Ectodermal cell (in vitro differentiated cells): ENCODE measurements at regions not wholly inside any gene's neighbourhood (a gene's known extent, or its start where the extent isn't known, plus 50 kb on each side); places are given as distances from the start of the nearest gene placed in this dataset.

Experiments
- H3K27ac ChIP-seq: 2 replicates; pipeline ENCODE4 v1.7.0; 2013; ENCODE audit warnings: mild to moderate bottlenecking, low read depth, low read length; ENCODE audit not compliant: insufficient read depth, poor library complexity, severe bottlenecking
- H3K27me3 ChIP-seq: 2 replicates; pipeline ENCODE4 v1.7.0; 2013; ENCODE audit warnings: mild to moderate bottlenecking, low read length; ENCODE audit not compliant: insufficient read depth, control insufficient read depth, poor library complexity, severe bottlenecking
- H3K36me3 ChIP-seq: one replicate; pipeline ENCODE4 v1.7.0; 2013; ENCODE audit warnings: low read length; ENCODE audit not compliant: control insufficient read depth, insufficient read depth
- H3K4me1 ChIP-seq: one replicate; pipeline ENCODE4 v1.7.0; 2013; ENCODE audit warnings: low read length; ENCODE audit not compliant: control insufficient read depth, insufficient read depth
- H3K4me3 ChIP-seq: 2 replicates; pipeline ENCODE4 v1.7.0; 2013; ENCODE audit warnings: low read depth, low read length, control low read depth; ENCODE audit not compliant: insufficient read depth
- H3K9me3 ChIP-seq: 2 replicates; pipeline ENCODE4 v1.7.0; 2013; ENCODE audit warnings: mild to moderate bottlenecking, low read length, moderate library complexity; ENCODE audit not compliant: control insufficient read depth
- WGBS, 2 experiments: methylation state at CpG; one replicate each; pipeline ENCODE4 v1.1.7; 2013; ENCODE audit warnings: missing lambda C conversion rate in 2 of 2; 5-methylcytosine and 5-hydroxymethylcytosine counted together

- no peak overlapping the region for H3K27ac ChIP-seq
Measured at GRCh38 chr11:114782650-114783310, 104.5 kb downstream of the NXPE2 start.

GRCh38 chr11:114783805-114784204, 105.5 kb downstream of the NXPE2 start:
- Histone ChIP-seq H3K9me3 (no peaks in the 10 kb centered on the region), H3K4me1 (peaks cover 13% of the 10 kb centered on the region), H3K27ac (no peak overlapping the region), H3K36me3 (no peaks in the 10 kb centered on the region), H3K4me3 (no peak overlapping the region), H3K27me3 (no peaks in the 10 kb centered on the region)

More at GRCh38 chr11:114782650-114783310, 104.5 kb downstream of the NXPE2 start:
- Histone ChIP-seq H3K4me1 (peaks cover 13% of the 10 kb centered on the region), H3K27me3 (no peaks in the 10 kb centered on the region), H3K36me3 (no peaks in the 10 kb centered on the region), H3K9me3 (no peaks in the 10 kb centered on the region), H3K4me3 (no peak overlapping the region)
- WGBS, 2 experiments = 93% methylated on average over 13 of the region's 13 CpGs

GRCh38 chr11:114784216-114784615, 105.9 kb downstream of the NXPE2 start:
- no peaks in the 10 kb centered on the region for H3K9me3 ChIP-seq
- no peak overlapping the region for H3K27ac ChIP-seq
- 94% methylated on average over 5 of the region's 5 CpGs for WGBS, 2 experiments
- H3K4me3 ChIP-seq = no peak overlapping the region
- no peaks in the 10 kb centered on the region for H3K27me3 ChIP-seq
- peaks cover 13% of the 10 kb centered on the region for H3K4me1 ChIP-seq
- H3K36me3 ChIP-seq = no peaks in the 10 kb centered on the region

GRCh38 chr11:114784891-114785290, 106.6 kb downstream of the NXPE2 start:
- Histone ChIP-seq H3K36me3 (no peaks in the 10 kb centered on the region), H3K27ac (no peak overlapping the region), H3K4me1 (peaks cover 8% of the 10 kb centered on the region), H3K4me3 (no peak overlapping the region), H3K9me3 (no peaks in the 10 kb centered on the region), H3K27me3 (no peaks in the 10 kb centered on the region)
- 81 to 85% methylated on average over 4 of the region's 4 CpGs for WGBS, 2 experiments

- Histone ChIP-seq H3K36me3 (no peaks in the 10 kb centered on the region), H3K4me1 (peaks cover 6% of the 10 kb centered on the region), H3K27me3 (no peaks in the 10 kb centered on the region), H3K27ac (no peak overlapping the region), H3K4me3 (no peak overlapping the region), H3K9me3 (no peaks in the 10 kb centered on the region)
- 94 to 97% methylated on average over 4 of the region's 4 CpGs for WGBS, 2 experiments
Measured at GRCh38 chr11:114785820-114786219, 107.5 kb downstream of the NXPE2 start.

GRCh38 chr11:114787126-114787525, 108.8 kb downstream of the NXPE2 start:
- 71 to 76% methylated on average over 8 of the region's 8 CpGs for WGBS, 2 experiments
- Histone ChIP-seq H3K36me3 (no peaks in the 10 kb centered on the region), H3K9me3 (no peaks in the 10 kb centered on the region), H3K4me1 (peaks cover 6% of the 10 kb centered on the region), H3K4me3 (no peak overlapping the region), H3K27ac (no peak overlapping the region), H3K27me3 (no peaks in the 10 kb centered on the region)

- no peaks in the 10 kb centered on the region for H3K36me3 ChIP-seq
- peaks cover 6% of the 10 kb centered on the region for H3K4me1 ChIP-seq
- WGBS, 2 experiments = 67 to 96% methylated on average over 2 to 3 of the region's 3 CpGs
- no peaks in the 10 kb centered on the region for H3K27me3 ChIP-seq
- H3K4me3 ChIP-seq = no peak overlapping the region
- H3K9me3 ChIP-seq = no peaks in the 10 kb centered on the region
- no peak overlapping the region for H3K27ac ChIP-seq
Measured at GRCh38 chr11:114790910-114791309, 112.6 kb downstream of the NXPE2 start.

- Histone ChIP-seq H3K9me3 (no peaks in the 10 kb centered on the region), H3K4me3 (no peak overlapping the region), H3K27me3 (no peaks in the 10 kb centered on the region), H3K4me1 (peaks cover 1% of the 10 kb centered on the region), H3K27ac (no peak overlapping the region), H3K36me3 (no peaks in the 10 kb centered on the region)
- 91 to 94% methylated on average over 3 of the region's 3 CpGs for WGBS, 2 experiments
Measured at GRCh38 chr11:114794048-114794684, 115.8 kb downstream of the NXPE2 start.

GRCh38 chr11:114796954-114797721, 118.8 kb downstream of the NXPE2 start:
- Histone ChIP-seq H3K27me3 (no peaks in the 10 kb centered on the region), H3K27ac (no peak overlapping the region), H3K9me3 (no peaks in the 10 kb centered on the region), H3K4me1 (peaks cover 5% of the 10 kb centered on the region), H3K4me3 (no peak overlapping the region), H3K36me3 (no peaks in the 10 kb centered on the region)
- 91 to 92% methylated on average over 8 of the region's 9 CpGs for WGBS, 2 experiments

- Histone ChIP-seq H3K9me3 (no peaks in the 10 kb centered on the region), H3K4me3 (no peak overlapping the region), H3K36me3 (no peaks in the 10 kb centered on the region), H3K4me1 (peaks cover 5% of the 10 kb centered on the region), H3K27me3 (no peaks in the 10 kb centered on the region), H3K27ac (no peak overlapping the region)
- WGBS, 2 experiments = 1% methylated on average over 6 of the region's 6 CpGs
Measured at GRCh38 chr11:114799476-114799875, 121.1 kb downstream of the NXPE2 start.
